ENCODE measurements at regions not wholly inside any gene's neighbourhood (a gene's known extent, or its start where the extent isn't known, plus 50 kb on each side); places are given as distances from the start of the nearest gene placed in this dataset.
"Not testable (repeated sequence)": the region's sequence is repeated elsewhere in the genome, so short reads cannot be mapped to it uniquely, and the experiment has no call there.

DNA sequence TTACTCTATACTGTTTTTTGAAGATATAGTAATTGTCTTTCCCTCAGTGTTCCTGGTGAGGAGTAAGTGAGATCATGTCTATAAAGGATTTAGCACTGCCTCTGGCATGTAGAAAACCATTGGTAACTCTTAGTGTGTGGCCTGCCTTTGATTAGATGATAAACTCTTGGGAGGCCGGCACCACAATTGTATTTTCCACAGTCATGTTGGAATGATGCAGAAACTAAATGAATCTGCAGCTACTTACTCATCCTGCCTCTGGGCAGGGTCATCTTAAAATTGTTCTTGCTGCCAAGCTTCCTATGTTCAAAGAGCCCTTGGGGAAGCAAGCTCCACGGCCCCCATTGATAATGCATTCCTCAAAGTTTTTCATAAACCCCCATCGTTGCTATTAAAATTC lies 204.6 kb downstream of the ANKRD7 start:
- peaks cover 0 to 8% (median 0%) of the 10 kb centered on the region in 12 donors for H3K9me3 ChIP-seq
- intact Hi-C loops (cut with DNase I) = no loop called here
- no peak overlapping the region for H3K4me3 ChIP-seq
- DNase-seq (no peak), ATAC-seq (no peak)
- H3K27ac ChIP-seq = no peak overlapping the region
- H3K36me3 ChIP-seq = no peaks in the 10 kb centered on the region
- 45 to 54% (median 53%) methylated on average over 3 of the region's 3 CpGs for WGBS, 4 donors
- H3K27me3 ChIP-seq = no peaks in the 10 kb centered on the region
- no peak for TF ChIP-seq CTCF (IDR thresholded peaks at IDR 0.05)
- TF ChIP-seq POLR2A (IDR thresholded peaks at IDR 0.05) = no peak
- no peaks in the 10 kb centered on the region for H3K4me1 ChIP-seq

GRCh38 chr7:118436663-118437062 lies 212.2 kb downstream of the ANKRD7 start:
- WGBS, 4 donors = 50 to 62% (median 58%) methylated on average over 5 of the region's 5 CpGs
- intact Hi-C loops (cut with DNase I) = no loop called here
- Histone ChIP-seq H3K27ac (no peak overlapping the region), H3K36me3 (no peaks in the 10 kb centered on the region), H3K9me3 (peaks cover 0 to 8% (median 1%) of the 10 kb centered on the region in 12 donors), H3K4me1 (no peaks in the 10 kb centered on the region), H3K4me3 (no peak overlapping the region), H3K27me3 (no peaks in the 10 kb centered on the region)
- ATAC-seq (no peak), DNase-seq (no peak)
- TF ChIP-seq CTCF (IDR thresholded peaks at IDR 0.05) = no peak
- no peak for TF ChIP-seq POLR2A (IDR thresholded peaks at IDR 0.05)

GRCh38 chr7:118449030-118449429 lies 224.5 kb downstream of the ANKRD7 start:
- H3K36me3 ChIP-seq; H3K27me3 ChIP-seq; H3K9me3 ChIP-seq; H3K27ac ChIP-seq; H3K4me1 ChIP-seq; ATAC-seq; intact Hi-C loops (cut with DNase I); DNase-seq; H3K4me3 ChIP-seq: not testable (repeated sequence)
- 96 to 100% (median 100%) methylated on average over 1 of the region's 1 CpG for WGBS, 4 donors

DNA sequence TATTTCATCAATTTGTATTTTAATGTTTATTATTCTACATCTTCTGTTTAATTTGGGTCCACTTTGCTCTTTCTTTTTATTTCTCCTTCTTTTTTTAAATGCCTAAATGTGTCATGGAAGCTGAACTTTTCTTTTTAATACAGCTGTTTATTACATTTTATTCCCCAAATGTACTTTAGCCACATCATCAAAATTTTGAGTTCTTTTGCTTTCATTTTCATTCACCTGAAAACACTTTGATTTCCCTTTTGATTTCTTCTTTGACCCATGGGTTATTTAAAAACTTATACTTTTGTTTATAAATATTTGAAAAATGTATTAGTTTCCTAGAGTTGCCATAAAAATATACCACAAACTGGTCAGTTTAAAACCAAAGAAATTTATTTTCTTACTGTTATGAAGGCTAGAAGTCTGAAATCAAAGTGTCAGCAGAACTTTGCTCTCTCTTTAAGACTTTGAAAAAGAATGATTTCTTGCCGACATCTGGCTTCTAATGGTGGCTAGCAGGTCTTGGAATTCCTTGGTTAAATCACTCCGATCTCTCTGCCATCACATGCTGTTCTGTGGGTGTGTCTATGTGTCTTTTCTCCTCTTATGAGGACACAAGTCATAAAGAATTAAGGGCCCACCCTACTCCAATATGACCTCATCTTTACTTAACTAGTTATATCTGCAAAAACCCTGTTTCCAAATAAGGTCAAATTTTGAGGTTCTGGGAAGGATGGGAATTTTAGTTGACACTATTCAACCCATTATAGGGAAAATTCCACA lies 225.5 kb downstream of the ANKRD7 start:
- H3K9me3 ChIP-seq = peaks cover 0 to 9% (median 0%) of the 10 kb centered on the region in 12 donors
- intact Hi-C loops (cut with DNase I) = no loop called here

More for the DNA sequence above, 225.5 kb downstream of the ANKRD7 start:
- Histone ChIP-seq H3K4me1 (no peaks in the 10 kb centered on the region), H3K27ac (no peak overlapping the region), H3K4me3 (no peak overlapping the region), H3K36me3 (no peaks in the 10 kb centered on the region), H3K27me3 (no peaks in the 10 kb centered on the region)
- DNase-seq (no peak), ATAC-seq (no peak)
- TF ChIP-seq POLR2A (IDR thresholded peaks at IDR 0.05) = no peak
- TF ChIP-seq CTCF (IDR thresholded peaks at IDR 0.05) = no peak
- 78 to 83% (median 80%) methylated on average over 2 of the region's 2 CpGs for WGBS, 4 donors

Data from heart left ventricle (tissue), 16 donors.